Mucosa of rectum (tissue), 2 donors: ENCODE measurements at regions not wholly inside any gene's neighbourhood (a gene's known extent, or its start where the extent isn't known, plus 50 kb on each side); places are given as distances from the start of the nearest gene placed in this dataset.
"Not testable (repeated sequence)": the region's sequence is repeated elsewhere in the genome, so short reads cannot be mapped to it uniquely, and the experiment has no call there.

Experiments used
- H3K27ac ChIP-seq, 2 donors: one replicate each; pipeline ENCODE4 v1.7.0; 2013; ENCODE audit warnings: inconsistent platforms in 2 of 2, low read depth in 2 of 2, low read length in 2 of 2
- H3K27me3 ChIP-seq, 2 donors: one replicate each; pipeline ENCODE4 v1.7.0; 2013; ENCODE audit warnings: low read length in 2 of 2; ENCODE audit not compliant: control insufficient read depth in 2 of 2, insufficient read depth in 2 of 2
- H3K36me3 ChIP-seq, 2 donors: one replicate each; pipeline ENCODE4 v1.7.0; 2013; ENCODE audit warnings: low read length in 2 of 2; ENCODE audit not compliant: control insufficient read depth in 2 of 2, insufficient read depth in 2 of 2
- H3K4me1 ChIP-seq, 2 donors: one replicate each; pipeline ENCODE4 v1.7.0; 2013; ENCODE audit warnings: low read length in 2 of 2, mild to moderate bottlenecking in 1 of 2; ENCODE audit not compliant: control insufficient read depth in 2 of 2, insufficient read depth in 2 of 2
- H3K4me3 ChIP-seq, 2 donors: one replicate each; pipeline ENCODE4 v1.7.0; 2013; ENCODE audit warnings: low read length in 2 of 2
- H3K9ac ChIP-seq, 2 donors: one replicate each; pipeline ENCODE4 v1.7.0; 2013; ENCODE audit warnings: low read length in 2 of 2, low read depth in 1 of 2, mild to moderate bottlenecking in 1 of 2
- H3K9me3 ChIP-seq, 2 donors: one replicate each; pipeline ENCODE4 v1.7.0; 2013; ENCODE audit warnings: low read length in 2 of 2; ENCODE audit not compliant: control insufficient read depth in 2 of 2
- donor health status: healthy.
- donor health status: Normal muscosa, but diverticular disease.

- peaks cover 0 to 2% of the 10 kb centered on the region in 2 donors for H3K27me3 ChIP-seq
- H3K36me3 ChIP-seq, result no peaks in the 10 kb centered on the region
- H3K4me3 ChIP-seq, result no peak overlapping the region
- no peak overlapping the region for H3K27ac ChIP-seq
- H3K9me3 ChIP-seq, result no peaks in the 10 kb centered on the region
- no peak overlapping the region for H3K9ac ChIP-seq
- H3K4me1 ChIP-seq, result no peaks in the 10 kb centered on the region
Measured at GRCh38 chrX:20680998-20681397, 414.3 kb upstream of the RPS6KA3 start.

- H3K9ac ChIP-seq, result no peak overlapping the region
- H3K27me3 ChIP-seq, result peaks cover 0 to 6% of the 10 kb centered on the region in 2 donors
- H3K36me3 ChIP-seq, result no peaks in the 10 kb centered on the region
- H3K4me3 ChIP-seq, result no peak overlapping the region
- no peaks in the 10 kb centered on the region for H3K4me1 ChIP-seq
- H3K9me3 ChIP-seq, result no peaks in the 10 kb centered on the region
- no peak overlapping the region for H3K27ac ChIP-seq
Measured at GRCh38 chrX:20672476-20672875, 405.8 kb upstream of the RPS6KA3 start.

- H3K27me3 ChIP-seq, H3K4me1 ChIP-seq, H3K9me3 ChIP-seq, H3K4me3 ChIP-seq, H3K9ac ChIP-seq, H3K36me3 ChIP-seq, H3K27ac ChIP-seq: not testable (repeated sequence)
Measured at GRCh38 chrX:20671746-20672145, 405.0 kb upstream of the RPS6KA3 start.

GRCh38 chrX:20670611-20671010, 403.9 kb upstream of the RPS6KA3 start:
- Histone ChIP-seq H3K27ac (no peak overlapping the region), H3K4me3 (no peak overlapping the region), H3K9ac (no peak overlapping the region), H3K4me1 (no peaks in the 10 kb centered on the region), H3K27me3 (peaks cover 0 to 6% of the 10 kb centered on the region in 2 donors), H3K36me3 (no peaks in the 10 kb centered on the region), H3K9me3 (no peaks in the 10 kb centered on the region)

- Histone ChIP-seq H3K4me3 (no peak overlapping the region), H3K36me3 (no peaks in the 10 kb centered on the region), H3K9ac (no peak overlapping the region), H3K9me3 (no peaks in the 10 kb centered on the region), H3K27me3 (peaks cover 0 to 6% of the 10 kb centered on the region in 2 donors), H3K27ac (no peak overlapping the region), H3K4me1 (no peaks in the 10 kb centered on the region)
Measured at GRCh38 chrX:20668550-20668949, 401.8 kb upstream of the RPS6KA3 start.

- H3K4me1 ChIP-seq, result no peaks in the 10 kb centered on the region
- no peak overlapping the region for H3K4me3 ChIP-seq
- no peak overlapping the region for H3K27ac ChIP-seq
- H3K9ac ChIP-seq, result no peak overlapping the region
- peaks cover 0 to 6% of the 10 kb centered on the region in 2 donors for H3K27me3 ChIP-seq
- no peaks in the 10 kb centered on the region for H3K9me3 ChIP-seq
- no peaks in the 10 kb centered on the region for H3K36me3 ChIP-seq
Measured at GRCh38 chrX:20666331-20666730, 399.6 kb upstream of the RPS6KA3 start.

GRCh38 chrX:20665481-20665880, 398.8 kb upstream of the RPS6KA3 start:
- Histone ChIP-seq H3K4me1 (no peaks in the 10 kb centered on the region), H3K4me3 (no peak overlapping the region), H3K36me3 (no peaks in the 10 kb centered on the region), H3K27ac (no peak overlapping the region), H3K9ac (no peak overlapping the region), H3K27me3 (peaks cover 0 to 6% of the 10 kb centered on the region in 2 donors), H3K9me3 (no peaks in the 10 kb centered on the region)

- Histone ChIP-seq H3K4me3 (no peak overlapping the region), H3K36me3 (no peaks in the 10 kb centered on the region), H3K27me3 (peaks cover 0 to 6% of the 10 kb centered on the region in 2 donors), H3K27ac (no peak overlapping the region), H3K9ac (no peak overlapping the region), H3K9me3 (no peaks in the 10 kb centered on the region), H3K4me1 (no peaks in the 10 kb centered on the region)
Measured at GRCh38 chrX:20664774-20665173, 398.1 kb upstream of the RPS6KA3 start.

GRCh38 chrX:20664131-20664530, 397.4 kb upstream of the RPS6KA3 start:
- H3K9me3 ChIP-seq, result no peaks in the 10 kb centered on the region
- H3K9ac ChIP-seq, result no peak overlapping the region
- H3K4me3 ChIP-seq, result no peak overlapping the region
- H3K36me3 ChIP-seq, result no peaks in the 10 kb centered on the region
- H3K27me3 ChIP-seq, result peaks cover 0 to 6% of the 10 kb centered on the region in 2 donors
- no peak overlapping the region for H3K27ac ChIP-seq
- H3K4me1 ChIP-seq, result no peaks in the 10 kb centered on the region

- Histone ChIP-seq H3K4me3 (no peak overlapping the region), H3K9ac (no peak overlapping the region), H3K27ac (no peak overlapping the region), H3K27me3 (peaks cover 0 to 6% of the 10 kb centered on the region in 2 donors), H3K36me3 (no peaks in the 10 kb centered on the region), H3K9me3 (no peaks in the 10 kb centered on the region), H3K4me1 (no peaks in the 10 kb centered on the region)
Measured at GRCh38 chrX:20663336-20663735, 396.6 kb upstream of the RPS6KA3 start.

GRCh38 chrX:20656721-20657120, 390.0 kb upstream of the RPS6KA3 start:
- Histone ChIP-seq H3K27ac (no peak overlapping the region), H3K4me3 (no peak overlapping the region), H3K36me3 (no peaks in the 10 kb centered on the region), H3K4me1 (no peaks in the 10 kb centered on the region), H3K27me3 (no peaks in the 10 kb centered on the region), H3K9ac (no peak overlapping the region), H3K9me3 (no peaks in the 10 kb centered on the region)
